Suprapubic skin (tissue), 3 donors: ENCODE measurements at regions not wholly inside any gene's neighbourhood (a gene's known extent, or its start where the extent isn't known, plus 50 kb on each side); places are given as distances from the start of the nearest gene placed in this dataset.

ENCODE experiments used
- POLR2A ChIP-seq, 2 donors: fragments of 450-650 bp; IDR thresholded peaks; one replicate each; pipeline ENCODE4 v1.6.1; 2017; ENCODE audit warnings: antibody characterized with exemption in 2 of 2, mild to moderate bottlenecking in 2 of 2, moderate library complexity in 2 of 2
- TF ChIP-seq, protein P1 (sequence below), 2 donors: fragments of 200-600 bp in 1 of 2; fragments of 450-650 bp in 1 of 2; sonication (generic) in 1 of 2; IDR thresholded peaks; one replicate each; pipeline ENCODE4 v1.5.1; 2016 to 2019; ENCODE audit warnings: antibody characterized with exemption in 2 of 2, mild to moderate bottlenecking in 1 of 2, moderate library complexity in 1 of 2

GRCh38 chrX:69291116-69291515 is 125.9 kb upstream of the PJA1 start:
- TF ChIP-seq, protein P1, sequence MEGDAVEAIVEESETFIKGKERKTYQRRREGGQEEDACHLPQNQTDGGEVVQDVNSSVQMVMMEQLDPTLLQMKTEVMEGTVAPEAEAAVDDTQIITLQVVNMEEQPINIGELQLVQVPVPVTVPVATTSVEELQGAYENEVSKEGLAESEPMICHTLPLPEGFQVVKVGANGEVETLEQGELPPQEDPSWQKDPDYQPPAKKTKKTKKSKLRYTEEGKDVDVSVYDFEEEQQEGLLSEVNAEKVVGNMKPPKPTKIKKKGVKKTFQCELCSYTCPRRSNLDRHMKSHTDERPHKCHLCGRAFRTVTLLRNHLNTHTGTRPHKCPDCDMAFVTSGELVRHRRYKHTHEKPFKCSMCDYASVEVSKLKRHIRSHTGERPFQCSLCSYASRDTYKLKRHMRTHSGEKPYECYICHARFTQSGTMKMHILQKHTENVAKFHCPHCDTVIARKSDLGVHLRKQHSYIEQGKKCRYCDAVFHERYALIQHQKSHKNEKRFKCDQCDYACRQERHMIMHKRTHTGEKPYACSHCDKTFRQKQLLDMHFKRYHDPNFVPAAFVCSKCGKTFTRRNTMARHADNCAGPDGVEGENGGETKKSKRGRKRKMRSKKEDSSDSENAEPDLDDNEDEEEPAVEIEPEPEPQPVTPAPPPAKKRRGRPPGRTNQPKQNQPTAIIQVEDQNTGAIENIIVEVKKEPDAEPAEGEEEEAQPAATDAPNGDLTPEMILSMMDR (IDR thresholded peaks at IDR 0.05): no peak
- no peak for TF ChIP-seq POLR2A (IDR thresholded peaks at IDR 0.05)
